Fibroblast of lung (primary cell): ENCODE measurements at regions not wholly inside any gene's neighbourhood (a gene's known extent, or its start where the extent isn't known, plus 50 kb on each side); places are given as distances from the start of the nearest gene placed in this dataset.

Experiments
- CTCF ChIP-seq, 2 donors: IDR thresholded peaks in 1 of 2; conservative IDR thresholded peaks in 1 of 2; 1 replicate in 1 of 2; 2 replicates in 1 of 2; pipeline ENCODE4 v1.5.1; 2011 to 2012; ENCODE audit warnings: low read length in 2 of 2, control low read depth in 1 of 2, inconsistent platforms in 1 of 2, low read depth in 1 of 2, mild to moderate bottlenecking in 1 of 2
- EZH2 ChIP-seq: IDR thresholded peaks from 2 replicates; pipeline ENCODE4 v1.5.1; 2012; ENCODE audit warnings: low read length, control low read depth, mild to moderate bottlenecking; ENCODE audit errors: missing control alignments

- TF ChIP-seq CTCF (conservative IDR thresholded peaks at IDR 0.05 in 1 of 2, IDR thresholded peaks at IDR 0.05 in 1 of 2; ENCODE audit: low read depth in 1 of 2, low read length in 2 of 2) (no peak), EZH2 (no peak)
These were observed 117.1 kb downstream of the KCNJ2 start for GRCh38 chr17:70286391-70286790.
